Lung microvascular endothelial cell (primary cell): ENCODE measurements at regions not wholly inside any gene's neighbourhood (a gene's known extent, or its start where the extent isn't known, plus 50 kb on each side); places are given as distances from the start of the nearest gene placed in this dataset.

Experiments used
- DNase-seq, 2 donors: peaks; one replicate each; pipeline versions ENCODE4 v3.0.0 to v3.0.0-alpha.2; 2010; ENCODE audit warnings: low read depth in 2 of 2

DNA sequence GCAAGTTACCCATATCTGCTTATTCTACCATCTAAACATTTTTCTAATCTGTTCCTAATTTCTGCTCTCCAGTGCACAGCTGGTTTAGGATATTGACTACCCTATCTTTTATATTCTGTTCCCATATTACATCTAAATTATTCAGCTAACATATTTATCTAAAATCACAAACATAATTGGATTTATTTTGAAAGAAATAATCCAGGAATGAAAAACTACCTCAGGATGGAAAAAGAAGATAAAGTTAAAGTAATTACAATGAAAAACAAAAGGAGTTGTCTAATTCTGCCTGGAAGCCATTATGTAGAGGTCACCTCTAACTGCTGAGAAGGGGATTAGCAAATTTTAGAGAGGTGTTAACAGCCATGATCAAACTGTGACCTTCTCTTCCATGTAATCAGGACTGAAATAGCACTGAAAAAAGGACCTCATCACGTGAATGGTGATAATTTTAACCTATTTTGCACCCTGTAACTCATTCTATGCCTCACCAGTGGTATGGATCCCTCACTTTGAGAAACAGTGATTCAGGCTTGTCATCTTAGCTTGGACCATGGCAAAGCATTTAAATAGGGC lies 653.3 kb downstream of the CDH11 start:
- DNase-seq, result no peak

DNA sequence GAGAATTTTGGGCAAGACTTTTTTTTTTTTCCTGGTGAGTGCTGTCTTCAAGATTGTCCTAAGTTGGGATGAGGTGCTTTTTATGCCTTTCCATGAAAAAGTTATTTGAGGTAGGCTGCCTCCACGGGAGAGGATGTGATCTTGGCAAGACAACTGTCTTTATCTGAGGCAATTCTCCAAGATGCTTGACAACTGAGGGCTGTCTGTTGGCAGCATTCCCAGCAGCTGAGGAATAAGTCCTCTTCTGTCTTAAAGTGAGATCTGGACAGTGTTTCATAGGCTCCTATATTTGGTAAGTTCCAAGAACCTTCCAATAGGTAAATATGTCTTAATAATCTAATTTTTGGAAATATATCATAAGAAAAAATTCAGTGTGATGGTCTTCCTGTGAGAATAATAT lies 662.0 kb downstream of the CDH11 start:
- no peak for DNase-seq

DNA sequence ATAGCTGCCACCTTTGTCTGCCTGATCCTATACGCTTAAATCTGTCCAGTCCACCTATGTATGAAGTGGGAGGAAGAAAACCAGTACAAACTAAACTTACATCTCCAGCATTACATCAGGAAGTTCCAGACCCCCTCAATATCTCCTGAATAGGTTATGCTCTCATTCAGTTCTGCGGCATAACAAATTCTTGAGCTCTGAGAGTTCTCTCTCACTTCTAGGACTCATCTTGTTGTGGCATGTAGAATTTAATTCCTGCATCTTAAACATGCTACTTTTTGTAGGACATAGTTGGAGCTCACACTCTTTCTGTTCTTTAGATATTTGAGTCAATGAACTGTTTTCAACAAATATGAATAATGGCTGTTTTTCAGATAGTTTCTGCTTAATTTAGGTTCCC lies 662.5 kb downstream of the CDH11 start:
- DNase-seq, result no peak

DNA sequence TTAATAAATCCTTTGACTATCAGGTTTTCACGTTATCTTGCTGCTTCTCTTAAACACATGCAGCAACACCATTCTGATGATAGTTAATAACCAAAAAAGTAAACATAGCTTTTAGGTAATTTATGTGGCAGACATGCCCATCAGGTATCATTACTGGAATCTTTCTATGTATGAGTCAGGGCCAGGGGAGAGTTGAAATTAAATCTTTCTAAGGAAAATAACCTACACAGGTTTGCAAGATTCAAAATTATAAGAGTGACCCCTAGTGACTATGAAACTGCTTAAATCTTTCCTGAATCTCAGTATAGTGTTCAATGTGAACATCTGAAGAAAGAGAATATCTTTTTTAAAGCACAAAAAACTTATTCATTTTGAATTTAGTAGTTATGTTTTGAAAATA lies 666.6 kb downstream of the CDH11 start:
- DNase-seq, result peak; percentile 2 to 37

DNA sequence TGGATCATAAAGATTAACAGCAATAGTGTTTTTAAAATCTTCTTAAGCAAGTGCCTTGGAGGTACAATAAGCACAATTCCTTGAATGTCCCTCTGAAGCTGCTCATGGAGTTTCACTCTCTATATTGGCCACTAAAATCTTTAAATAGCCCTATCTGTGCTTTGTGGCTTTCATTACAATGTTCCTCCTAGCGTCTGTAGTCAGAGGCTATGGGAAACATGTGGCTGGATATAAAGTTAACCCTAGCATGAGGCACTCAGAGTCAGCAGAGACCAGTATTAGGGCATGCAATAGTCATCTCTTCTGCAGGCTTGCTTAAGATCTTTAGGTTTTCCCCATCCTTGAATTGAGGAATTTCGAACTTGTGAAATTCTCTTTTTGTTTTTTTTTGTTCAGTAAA lies 668.2 kb downstream of the CDH11 start:
- DNase-seq, result no peak

DNA sequence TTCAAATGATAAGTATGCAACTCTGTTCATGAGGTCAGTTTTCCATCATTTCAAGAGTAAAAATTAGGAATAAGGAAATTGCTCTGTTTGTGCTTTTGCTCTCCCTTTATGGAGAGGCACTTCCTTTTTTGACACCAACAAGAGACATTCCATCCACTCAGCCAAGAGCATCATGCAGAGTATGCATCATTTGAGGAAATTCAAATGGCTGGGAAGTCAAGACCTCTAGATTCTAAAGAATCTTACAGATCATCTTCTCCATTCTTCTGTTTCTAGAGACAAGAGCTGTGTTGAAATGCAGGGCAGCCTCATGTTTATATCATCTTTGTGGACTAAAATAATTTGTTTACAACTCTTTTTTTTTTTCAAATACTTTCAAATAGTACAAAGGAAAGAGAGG lies 669.4 kb downstream of the CDH11 start:
- peak in 1 of 2 donors; percentile 17 for DNase-seq

DNA sequence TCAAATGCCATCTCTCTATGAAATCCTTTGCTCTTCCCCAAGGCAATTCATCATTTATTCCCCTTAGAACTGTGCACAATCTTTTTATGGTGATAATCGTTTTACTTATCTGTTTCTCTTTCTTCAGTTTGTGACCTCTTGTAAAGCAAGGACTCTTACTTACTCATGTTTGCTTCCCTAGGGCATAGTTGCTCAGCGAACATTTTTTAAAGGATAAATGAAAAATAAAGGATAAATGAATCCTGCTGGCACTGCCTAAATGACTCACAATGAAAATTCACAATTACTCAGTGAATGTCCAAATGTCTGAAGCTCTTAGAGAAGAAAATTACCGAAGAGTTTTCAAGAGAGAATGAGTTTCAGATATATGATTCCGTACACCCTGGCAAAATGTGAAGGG lies 671.7 kb downstream of the CDH11 start:
- DNase-seq, result no peak

DNA sequence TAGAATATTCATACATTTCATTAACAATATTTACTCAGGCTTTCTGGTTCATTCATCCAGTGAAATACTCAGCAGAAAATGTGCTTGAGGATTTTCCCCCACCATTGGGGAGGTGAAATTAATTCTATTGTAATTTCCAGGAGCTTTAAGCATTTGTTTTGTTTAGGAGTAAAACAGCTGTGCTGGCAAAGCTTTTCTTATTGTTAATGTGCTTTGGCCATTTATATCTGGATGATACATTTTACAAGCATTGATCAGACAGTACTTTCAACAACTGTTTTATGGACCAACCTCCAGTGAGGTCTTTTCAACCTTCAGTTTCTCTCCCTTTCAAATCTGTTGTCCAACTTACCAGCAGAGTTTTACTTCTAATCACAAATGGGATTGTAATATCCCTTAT lies 672.4 kb downstream of the CDH11 start:
- DNase-seq, result no peak

DNA sequence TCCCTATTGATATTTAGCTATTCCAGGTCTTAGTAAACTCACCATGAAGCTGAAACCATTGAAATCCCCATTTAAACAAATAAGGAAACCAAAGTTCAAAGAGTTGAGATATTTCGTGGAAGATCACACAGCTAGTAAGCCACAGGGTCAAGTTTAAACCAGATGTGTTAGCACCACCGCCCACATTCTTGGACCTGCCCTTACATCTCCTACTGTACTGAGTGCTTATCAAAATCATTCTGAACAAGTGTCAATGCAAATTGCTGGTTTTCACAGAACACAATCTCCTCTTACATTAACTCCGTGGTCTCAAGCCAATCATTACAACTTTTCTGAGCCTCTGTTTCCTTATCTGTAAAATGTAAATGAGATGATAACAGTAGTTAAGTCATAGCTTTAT lies 676.2 kb downstream of the CDH11 start:
- DNase-seq, result no peak

DNA sequence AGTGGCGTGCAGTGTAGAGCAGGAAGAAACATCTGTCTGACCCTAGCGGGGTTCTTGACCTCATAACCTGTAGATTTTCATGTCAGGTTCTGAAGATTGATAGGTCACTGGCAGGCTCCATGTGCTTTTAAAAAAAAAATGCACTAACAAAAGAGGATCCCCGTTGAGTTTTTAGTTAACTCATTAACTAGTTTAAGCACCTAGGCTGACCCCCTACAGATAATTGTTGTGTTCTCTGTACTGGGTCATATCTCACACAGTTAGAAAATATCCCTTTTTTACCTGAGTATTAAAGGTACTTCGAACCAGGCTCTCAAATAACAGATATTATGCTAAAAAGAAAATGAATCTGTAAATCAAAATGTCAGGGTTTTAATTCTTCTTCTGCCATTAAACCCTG lies 676.6 kb downstream of the CDH11 start:
- DNase-seq, result no peak

DNA sequence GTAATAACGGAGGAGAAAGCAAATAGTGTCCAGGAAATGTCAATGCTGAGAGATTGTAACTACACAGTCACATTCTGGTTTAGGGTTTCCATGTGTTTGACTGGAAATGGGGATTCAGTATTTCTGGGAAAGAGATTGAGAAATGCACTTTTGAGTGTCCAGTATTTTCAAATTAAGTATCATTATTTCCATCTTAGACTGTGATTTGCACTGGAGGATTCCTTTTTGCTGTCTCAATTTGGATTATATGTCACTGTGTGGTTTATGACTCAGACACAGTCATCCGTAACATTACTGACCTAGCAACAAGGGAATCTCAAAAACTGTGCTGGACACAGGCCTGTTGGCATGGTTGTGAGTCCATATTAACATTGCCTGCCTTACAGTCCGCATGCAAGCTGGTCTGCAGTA lies 681.4 kb downstream of the CDH11 start:
- DNase-seq, result peak; percentile 55 to 69

DNA sequence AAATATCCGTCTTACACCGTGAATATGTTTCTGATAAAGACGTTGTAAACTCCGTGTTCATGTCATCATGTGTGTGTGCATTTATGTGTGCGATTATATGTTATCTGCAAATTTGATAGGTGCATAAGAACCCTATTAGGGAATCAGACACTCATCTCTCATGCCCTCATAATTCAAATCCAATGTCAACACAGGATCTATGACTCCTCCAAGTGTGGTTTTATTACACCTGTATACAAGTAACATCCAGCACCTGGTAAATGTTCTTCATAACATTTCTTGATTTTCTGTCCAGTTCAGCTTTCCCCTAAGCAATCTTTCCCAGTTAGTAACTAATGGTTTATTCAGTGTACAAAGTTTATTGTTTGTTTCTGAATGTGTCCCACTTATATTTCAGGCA lies 681.9 kb downstream of the CDH11 start:
- no peak for DNase-seq

DNA sequence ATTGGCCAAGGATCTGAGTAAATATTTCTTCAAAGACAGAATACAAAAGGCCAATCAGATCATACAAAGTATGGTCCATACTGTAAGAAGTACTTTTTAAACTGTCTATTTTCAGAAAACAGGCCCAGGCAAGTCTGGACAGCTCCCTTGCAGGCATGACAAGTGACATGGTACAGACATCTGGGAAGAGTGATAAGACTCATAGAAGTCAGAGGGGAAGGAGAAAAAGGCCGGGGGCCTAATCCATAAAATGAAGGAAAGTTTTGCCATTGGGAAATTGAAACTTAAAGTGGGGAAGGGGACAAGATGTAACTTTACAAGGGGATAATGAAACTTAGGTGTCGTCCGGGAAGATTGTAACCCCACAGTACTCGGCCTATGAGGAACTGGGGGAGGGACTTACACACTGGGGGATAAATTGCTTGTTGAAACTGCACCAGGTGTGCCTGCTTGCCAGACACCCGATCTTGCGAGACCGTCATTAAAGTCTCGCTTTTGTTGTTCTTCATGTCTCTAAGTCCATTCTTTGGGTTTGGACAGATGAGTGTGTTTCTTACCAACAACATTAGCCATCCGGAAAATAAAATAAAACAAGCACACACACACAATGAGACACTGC lies 684.0 kb downstream of the CDH11 start:
- DNase-seq, result peak in 1 of 2 donors; percentile 4

DNA sequence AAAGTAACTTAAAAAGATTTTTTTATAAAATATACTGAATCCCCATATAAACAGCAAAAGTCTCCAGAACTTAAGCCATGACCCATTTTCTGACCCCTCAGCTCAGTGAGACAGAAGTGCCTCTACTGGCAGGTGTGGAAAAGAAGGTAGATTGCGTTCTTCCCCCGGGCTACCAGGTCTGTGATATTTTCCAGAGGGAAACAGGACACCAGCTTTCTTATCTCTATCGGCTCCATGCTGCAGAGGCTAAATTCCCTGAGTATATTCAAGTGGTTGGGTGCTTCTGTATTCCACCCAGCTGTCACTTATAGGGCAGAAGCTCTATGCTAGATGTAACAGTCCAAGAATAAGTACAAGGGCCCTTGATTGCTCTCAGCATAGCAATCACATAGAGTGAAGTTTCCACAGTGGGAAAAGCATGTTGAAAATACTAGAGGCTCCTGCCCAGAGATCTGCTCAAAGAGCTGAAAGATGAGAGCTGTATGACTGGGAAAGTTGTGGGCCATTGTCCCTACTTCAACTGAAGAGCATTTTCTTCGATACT lies 687.3 kb downstream of the CDH11 start:
- no peak for DNase-seq

DNA sequence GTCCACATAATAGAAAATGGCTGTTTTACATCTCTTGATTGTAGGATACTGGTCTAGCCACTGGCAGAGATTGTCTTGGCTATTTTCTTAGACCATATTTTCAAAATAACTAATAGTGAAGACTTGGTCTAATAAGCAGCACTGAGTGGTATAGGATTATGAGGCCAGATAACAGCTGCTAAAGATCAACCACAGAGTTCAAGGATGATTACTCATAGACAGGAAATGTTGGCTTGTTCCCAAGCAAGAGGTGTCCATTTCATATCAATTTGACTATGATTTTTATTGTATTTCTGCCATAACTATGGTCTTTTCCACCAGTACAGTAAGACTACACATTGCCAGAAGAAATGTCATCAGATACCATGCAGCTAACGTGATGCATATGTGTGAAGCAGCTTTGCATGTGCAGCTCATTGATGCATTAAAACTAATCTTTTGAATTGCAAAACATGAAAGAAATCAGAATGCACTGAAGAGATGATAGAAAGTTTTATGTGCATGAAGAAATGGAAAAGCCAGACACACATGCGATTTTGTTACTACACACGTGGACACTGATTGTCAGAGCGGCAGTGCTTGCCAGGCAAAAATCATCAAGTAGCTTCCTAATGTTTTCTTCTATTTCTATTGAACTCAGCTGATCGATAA lies 693.3 kb downstream of the CDH11 start:
- peak; percentile 69 to 74 for DNase-seq

DNA sequence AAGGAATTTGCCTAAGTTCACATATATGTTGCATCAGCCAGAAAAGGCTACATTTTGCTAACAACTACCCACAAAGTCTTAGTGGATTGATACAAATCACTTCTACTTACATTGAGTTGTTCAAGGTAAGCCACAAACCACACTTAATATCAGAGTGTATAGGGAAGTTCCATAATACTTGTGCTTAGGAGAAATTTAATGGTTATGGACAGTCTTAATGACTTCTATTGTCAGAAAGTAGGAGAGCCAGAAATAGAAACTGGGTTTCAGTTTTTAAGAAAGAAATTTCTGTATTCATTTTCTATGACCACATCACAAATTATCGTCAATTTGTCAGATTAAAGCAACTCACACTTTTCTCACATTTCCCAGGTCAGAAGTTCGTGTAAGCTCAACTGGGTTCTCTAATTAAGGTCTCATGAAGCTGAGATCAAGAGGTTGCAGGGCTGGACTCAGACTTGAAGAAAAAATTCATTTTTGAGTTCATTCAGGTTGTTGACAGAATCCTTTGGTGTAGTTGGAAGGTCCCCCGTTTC lies 695.7 kb downstream of the CDH11 start:
- no peak for DNase-seq

DNA sequence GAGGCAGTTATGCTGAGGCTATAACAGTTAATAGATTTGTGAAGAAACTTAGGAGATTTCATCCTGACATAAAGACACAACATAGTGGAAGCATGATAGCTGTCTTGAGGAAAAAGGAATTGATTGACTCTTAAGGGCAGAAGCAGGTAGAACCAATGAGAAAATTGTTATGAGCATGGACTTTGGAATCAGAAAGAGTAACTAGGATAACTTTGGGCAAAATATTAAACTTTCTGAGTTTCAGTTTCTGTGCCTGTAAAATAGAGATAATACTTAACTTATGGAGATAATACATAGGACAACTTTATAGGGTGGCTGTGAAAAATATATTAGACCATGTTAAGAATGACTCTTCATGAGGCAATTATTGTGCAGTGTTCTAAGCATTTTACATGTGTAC lies 696.5 kb downstream of the CDH11 start:
- no peak for DNase-seq

DNA sequence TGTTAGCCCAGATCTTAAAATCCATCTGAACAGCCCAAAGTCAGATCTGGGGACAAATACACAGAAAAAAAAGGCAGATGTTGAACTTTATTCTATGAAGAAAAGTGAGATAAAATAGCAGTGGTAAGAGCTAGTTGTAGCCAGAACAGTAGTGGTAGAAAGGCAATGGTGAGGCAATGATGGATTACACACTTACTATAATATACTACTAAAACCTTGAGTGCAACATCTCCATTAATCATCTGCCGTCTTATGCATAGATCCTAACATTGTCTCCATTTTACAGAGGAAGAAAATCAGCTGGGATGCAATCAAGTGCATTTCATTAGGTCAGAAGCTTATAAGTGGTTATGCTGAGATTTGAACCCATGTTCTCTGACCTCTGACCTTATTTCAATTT lies 699.6 kb downstream of the CDH11 start:
- DNase-seq, result no peak

DNA sequence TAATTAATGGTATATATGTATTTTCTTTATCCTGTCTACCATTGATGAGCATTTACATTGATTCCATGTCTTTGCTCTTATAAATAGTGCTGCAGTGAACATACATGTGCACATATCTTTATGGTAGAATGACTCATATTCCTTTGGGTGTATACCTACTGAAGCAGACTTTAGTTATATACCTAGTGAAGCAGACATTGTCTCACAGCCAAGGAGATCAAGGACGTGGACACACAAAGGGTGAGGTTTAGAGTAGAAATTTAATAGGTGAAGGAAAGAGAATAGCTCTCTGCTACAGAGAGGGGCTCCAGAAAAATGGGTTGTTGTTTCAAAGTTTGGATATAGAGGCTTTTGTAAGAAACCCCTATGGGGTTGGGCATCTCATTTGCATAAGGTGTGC lies 700.3 kb downstream of the CDH11 start:
- DNase-seq, result no peak

DNA sequence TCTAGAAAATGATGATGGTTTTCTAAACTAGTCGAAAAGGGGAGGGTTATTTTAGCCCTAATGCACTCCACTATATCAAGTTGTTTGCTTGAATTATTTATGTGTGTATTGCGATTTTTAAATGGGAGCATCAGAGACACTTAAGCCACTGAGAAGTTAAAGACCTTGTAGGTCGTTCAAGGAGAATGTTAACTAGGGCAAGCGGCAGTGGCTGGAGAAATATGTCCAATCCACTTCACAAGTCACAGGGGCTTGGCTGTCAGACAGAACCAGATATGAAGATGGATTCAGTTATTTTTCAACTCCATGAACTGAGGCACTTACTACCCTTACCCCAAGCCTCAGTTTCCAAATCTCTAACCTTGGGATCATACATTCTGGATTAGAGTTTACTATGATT lies 702.0 kb downstream of the CDH11 start:
- no peak for DNase-seq

DNA sequence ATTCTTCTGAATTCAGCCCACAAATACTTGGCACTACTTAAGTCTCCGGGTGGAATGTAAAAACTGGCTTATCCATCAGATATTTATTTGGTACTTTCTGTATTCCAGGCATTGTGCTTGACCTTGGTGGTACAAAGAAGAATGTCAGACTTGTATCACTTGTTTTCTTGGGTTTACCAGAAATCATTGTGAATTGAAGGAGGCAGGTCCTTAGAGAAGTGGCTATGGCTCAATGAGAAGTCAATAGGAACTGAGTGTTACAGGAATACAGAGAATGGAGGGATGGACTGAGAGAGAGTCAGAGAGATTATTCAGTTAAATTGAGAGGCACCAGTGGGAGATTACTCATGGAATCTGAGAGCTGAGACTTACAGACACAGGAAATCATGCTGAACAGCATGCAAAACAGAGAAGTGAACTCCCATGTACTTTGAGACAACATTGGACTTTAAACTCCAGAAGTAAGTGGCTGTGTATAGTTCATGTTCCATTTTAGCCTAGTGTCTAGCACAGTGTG lies 704.1 kb downstream of the CDH11 start:
- DNase-seq, result peak in 1 of 2 donors; percentile 8

DNA sequence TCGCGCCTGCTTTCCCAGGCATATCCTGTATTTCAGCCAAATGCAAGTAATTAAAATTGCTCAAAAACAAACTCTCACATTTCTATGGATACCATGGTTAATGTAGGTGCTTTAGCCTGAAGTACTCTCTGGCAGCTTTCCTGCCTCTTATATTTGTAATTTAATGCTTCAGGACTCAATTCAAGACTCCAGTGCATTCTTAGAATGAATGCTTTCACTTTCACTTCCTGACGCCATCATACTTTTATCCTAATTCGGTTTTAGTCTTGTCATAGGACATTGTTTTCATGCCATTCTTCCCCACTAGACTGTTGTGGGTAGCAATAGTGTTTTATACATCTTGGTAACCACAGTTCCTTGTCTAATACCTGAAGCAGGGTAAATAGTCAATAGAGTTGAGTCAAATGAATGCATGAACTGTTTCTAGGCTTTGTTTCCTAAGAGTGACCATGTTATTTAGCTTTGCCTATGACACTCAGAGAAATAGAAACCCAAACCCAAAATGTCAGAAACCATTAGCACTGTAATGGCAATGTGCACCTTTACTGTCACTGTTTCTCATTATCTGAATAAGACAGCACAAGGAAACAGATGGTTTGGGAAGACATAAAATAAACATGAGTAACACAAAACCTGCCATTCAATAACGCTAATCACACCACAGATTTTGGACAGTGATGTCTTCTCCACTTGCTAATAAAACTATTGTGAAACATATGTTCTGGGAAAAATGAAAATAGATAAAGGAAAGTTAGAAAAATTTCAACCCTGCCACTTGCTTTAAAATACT lies 705.5 kb downstream of the CDH11 start:
- peak; percentile 17 to 38 for DNase-seq
